GM12878 (cell line): ENCODE measurements at regions not wholly inside any gene's neighbourhood (a gene's known extent, or its start where the extent isn't known, plus 50 kb on each side); places are given as distances from the start of the nearest gene placed in this dataset.
"Not testable (repeated sequence)": the region's sequence is repeated elsewhere in the genome, so short reads cannot be mapped to it uniquely, and the experiment has no call there.

ENCODE experiments used
- ATAC-seq: fragments of 200-7000 bp; cut with Tn5 transposase; 3 replicates; pipeline ENCODE4 v1.9.1; 2020; ENCODE audit warnings: mild to moderate bottlenecking, moderate library complexity
- BruUV-seq: library from RNA; stranded (reverse); fragments of 400-500 nt; replicated peaks from 2 replicates; lab custom pipeline; 2021; lab: Mats Ljungman, UMichigan
- CTCF ChIA-PET: fragments of 300-600 bp; sonication (Branson Sonifier 250); formaldehyde crosslinking; extraction: SDS; loops from one replicate; lab custom pipeline; 2021; ENCODE audit warnings: inconsistent platforms; lab: Yijun Ruan, JAX
- POLR2A ChIA-PET: fragments of 350-600 bp; formaldehyde crosslinking; extraction: SDS; loops from one replicate; lab custom pipeline; 2021; ENCODE audit warnings: inconsistent platforms; lab: Charles Lee
- RAD21 ChIA-PET: fragments of 300-600 bp; sonication (Branson Sonifier 250); formaldehyde crosslinking; loops from one replicate; lab custom pipeline; 2023; ENCODE audit warnings: antibody characterized with exemption; ENCODE audit not compliant: unreplicated experiment; lab: Charles Lee
- SMC1A ChIA-PET: fragments of 300-600 bp; sonication (Branson Sonifier 250); formaldehyde crosslinking; loops from one replicate; lab custom pipeline; 2023; ENCODE audit not compliant: unreplicated experiment, uncharacterized antibody; lab: Charles Lee
- DNase-seq: peaks from one replicate; pipeline ENCODE4 v3.0.0-alpha.2; 2011; ENCODE audit warnings: low read depth, low spot score
- FAIRE-seq: peaks from 3 replicates; lab custom pipeline; 2011; peaks lifted over from hg19 to GRCh38; lab: Jason Lieb, UNC
- H2AFZ ChIP-seq: 2 replicates; pipeline ENCODE4 v1.6.0; 2011; ENCODE audit warnings: low read depth, low read length, control low read depth; ENCODE audit not compliant: control insufficient read depth
- H3K27ac ChIP-seq: 2 replicates; pipeline ENCODE4 v1.5.1; 2011; ENCODE audit warnings: control low read depth; ENCODE audit not compliant: control insufficient read depth, insufficient read depth
- H3K27me3 ChIP-seq, 2 experiments: replicated peaks in 1 of 2; 2 replicates each; pipeline versions ENCODE4 v1.6.0 to v1.6.1; 2011; ENCODE audit warnings: low read length in 1 of 2; ENCODE audit not compliant: control insufficient read depth in 2 of 2, insufficient read depth in 2 of 2
- H3K36me3 ChIP-seq, 2 experiments: 2 replicates each; pipeline ENCODE4 v1.5.1; 2011; ENCODE audit warnings: low read length in 1 of 2; ENCODE audit not compliant: control insufficient read depth in 2 of 2, insufficient read depth in 2 of 2
- H3K4me1 ChIP-seq: 2 replicates; pipeline ENCODE4 v1.6.1; 2011; ENCODE audit warnings: mild to moderate bottlenecking, low read length, moderate library complexity, mixed read lengths; ENCODE audit not compliant: control insufficient read depth, insufficient read depth
- H3K4me2 ChIP-seq: 2 replicates; pipeline ENCODE4 v1.6.0; 2011; ENCODE audit warnings: control low read depth; ENCODE audit not compliant: control insufficient read depth, insufficient read depth
- H3K4me3 ChIP-seq: fragments of 200-600 bp; sonication (generic); 2 replicates; pipeline ENCODE4 v1.5.1; 2016
- H3K79me2 ChIP-seq: 2 replicates; pipeline ENCODE4 v1.6.0; 2011; ENCODE audit warnings: low read length; ENCODE audit not compliant: control insufficient read depth, insufficient read depth
- H3K9ac ChIP-seq: 2 replicates; pipeline ENCODE4 v1.8.0; 2011; ENCODE audit warnings: low read length, control low read depth, mixed read lengths; ENCODE audit not compliant: control insufficient read depth, insufficient read depth
- H3K9me3 ChIP-seq: replicated peaks from 3 replicates; pipeline ENCODE4 v1.5.1; 2011; ENCODE audit warnings: mild to moderate bottlenecking, low read length; ENCODE audit not compliant: control insufficient read depth, insufficient read depth
- H4K20me1 ChIP-seq: 2 replicates; pipeline ENCODE4 v1.6.0; 2011; ENCODE audit not compliant: control insufficient read depth, insufficient read depth
- BMI1 ChIP-seq: fragments of 450-650 bp; IDR thresholded peaks from 2 replicates; pipeline ENCODE4 v1.6.1; 2016; ENCODE audit warnings: mild to moderate bottlenecking, moderate library complexity, borderline replicate concordance
- CHD2 ChIP-seq: IDR thresholded peaks from 2 replicates; pipeline ENCODE4 v1.6.1; 2011; ENCODE audit warnings: low read depth, low read length, improper control_type of control experiment, borderline replicate concordance
- MTA2 ChIP-seq: fragments of 450-650 bp; IDR thresholded peaks from 2 replicates; pipeline ENCODE4 v1.6.1; 2016; ENCODE audit warnings: low read depth, mild to moderate bottlenecking, moderate library complexity
- RBBP5 ChIP-seq: fragments of 200-600 bp; sonication (generic); conservative IDR thresholded peaks from 2 replicates; pipeline ENCODE4 v1.6.1; 2016
- SMAD5 ChIP-seq: IDR thresholded peaks from 2 replicates; pipeline ENCODE4 v1.6.1; 2016; ENCODE audit warnings: antibody characterized with exemption, low read depth
- WGBS: methylation state at CpG from one replicate; pipeline ENCODE4 v1.1.6; 2016; ENCODE audit warnings: low lambda C conversion rate; ENCODE audit not compliant: insufficient replicate concordance, insufficient coverage; ENCODE audit errors: missing lambda C conversion rate; 5-methylcytosine and 5-hydroxymethylcytosine counted together
- in situ Hi-C: fragments of 300-500 bp; cut with MboI; formaldehyde crosslinking; loops from 9 replicates; pipeline ENCODE4 v1.14.3; 2018; ENCODE audit warnings: mixed read lengths
- intact Hi-C: fragments of 100-400 bp; cut with micrococcal nuclease; formaldehyde crosslinking; loops from one replicate; pipeline ENCODE4 v1.14.2; 2022; ENCODE audit not compliant: unreplicated experiment

GRCh38 chr6:156423075-156423474 lies 354.1 kb upstream of the ARID1B start:
- ATAC-seq (no peak), DNase-seq (no peak)
- BruUV-seq = no TSS peak
- Histone ChIP-seq H4K20me1 (no peaks in the 10 kb centered on the region), H3K27me3 (no peaks in the 10 kb centered on the region), H3K27ac (no peak overlapping the region), H3K9me3 (no peaks in the 10 kb centered on the region; the same call in 2 of the 3 replicates), H3K79me2 (no peaks in the 10 kb centered on the region), H3K9ac (no peak overlapping the region)
- SMC1A ChIA-PET = no interaction called here
- intact Hi-C loops = no loop called here
- TF ChIP-seq MTA2 (no peak), CHD2 (no peak), RBBP5 (no peak)
- TF ChIP-seq, all 136 proteins: peak for 0
- H3K36me3 ChIP-seq = no peaks in the 10 kb centered on the region
- in situ Hi-C loops = no loop called here
- no peaks in the 10 kb centered on the region for H3K4me1 ChIP-seq
- no peak for FAIRE-seq
- no peak overlapping the region for H2AFZ ChIP-seq
- no peak overlapping the region for H3K4me2 ChIP-seq
- POLR2A ChIA-PET = no interaction called here
- CTCF ChIA-PET = no interaction called here
- 40% methylated on average over 6 of the region's 6 CpGs for WGBS
- RAD21 ChIA-PET = no interaction called here
- no peak overlapping the region for H3K4me3 ChIP-seq

- Histone ChIP-seq H4K20me1 (no peaks in the 10 kb centered on the region), H3K9ac (no peak overlapping the region), H3K4me1 (no peaks in the 10 kb centered on the region), H3K27me3 (peaks cover 0 to 4% of the 10 kb centered on the region in 2 experiments; a peak in 1 of 4 replicates), H3K36me3 (no peaks in the 10 kb centered on the region), H3K9me3 (no peaks in the 10 kb centered on the region; the same call in 2 of the 3 replicates), H3K27ac (no peak overlapping the region), H3K4me2 (no peak overlapping the region), H3K79me2 (no peaks in the 10 kb centered on the region), H3K4me3 (no peak overlapping the region), H2AFZ (no peak overlapping the region)
- no peak for FAIRE-seq
- 55% methylated on average over 2 of the region's 2 CpGs for WGBS
- intact Hi-C loops = no loop called here
- TF ChIP-seq SMAD5 (no peak), BMI1 (no peak)
- POLR2A ChIA-PET = no interaction called here
- CTCF ChIA-PET = no interaction called here
- no TSS peak for BruUV-seq
- in situ Hi-C loops = no loop called here
- DNase-seq = no peak
- SMC1A ChIA-PET = no interaction called here
- no peak for ATAC-seq
- RAD21 ChIA-PET = no interaction called here
These were observed 355.2 kb upstream of the ARID1B start for GRCh38 chr6:156421933-156422332.

GRCh38 chr6:156421301-156421700 lies 355.9 kb upstream of the ARID1B start:
- H4K20me1 ChIP-seq, BruUV-seq, H3K4me1 ChIP-seq, H3K4me3 ChIP-seq, H2AFZ ChIP-seq, DNase-seq, FAIRE-seq, H3K27me3 ChIP-seq, H3K27ac ChIP-seq, CTCF ChIA-PET, intact Hi-C loops, POLR2A ChIA-PET, SMC1A ChIA-PET, H3K4me2 ChIP-seq, H3K9ac ChIP-seq, H3K36me3 ChIP-seq, ATAC-seq, H3K9me3 ChIP-seq, in situ Hi-C loops, H3K79me2 ChIP-seq, RAD21 ChIA-PET: not testable (repeated sequence)
- WGBS = 17% methylated on average over 5 of the region's 5 CpGs
